ENCODE measurements at regions not wholly inside any gene's neighbourhood (a gene's known extent, or its start where the extent isn't known, plus 50 kb on each side); places are given as distances from the start of the nearest gene placed in this dataset.

DNA sequence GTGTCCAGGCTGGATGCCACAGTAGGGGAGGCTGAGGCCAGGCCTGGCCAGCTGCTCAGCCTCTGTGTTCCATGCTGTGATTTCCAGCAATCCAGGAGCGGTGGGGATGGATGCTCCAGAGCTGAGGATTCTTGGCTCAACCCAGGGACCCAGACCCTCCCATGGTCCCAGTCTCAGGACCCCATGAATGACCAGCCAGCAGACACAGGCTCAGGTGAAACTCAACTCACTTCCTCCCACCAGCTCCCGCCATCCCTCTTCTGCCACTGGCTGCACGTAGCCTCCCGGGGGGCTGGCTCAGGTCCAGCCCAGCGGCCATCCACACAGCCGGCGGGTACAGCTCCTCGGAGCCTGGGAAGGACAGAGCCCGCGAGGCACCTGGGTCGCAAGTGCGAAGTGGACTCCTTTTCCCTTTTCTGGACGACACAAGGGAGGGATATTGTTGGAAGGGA is 54.5 kb upstream of the DACT2 start:
- TF ChIP-seq POLR2A (IDR thresholded peaks at IDR 0.05; ENCODE audit: low read depth, low read length) (no peak), POU2F2 (IDR thresholded peaks at IDR 0.05; ENCODE audit: low read depth, low read length) (no peak), POLR2AphosphoS5 (IDR thresholded peaks at IDR 0.05; ENCODE audit: low read depth, low read length) (no peak), TAF1 (IDR thresholded peaks at IDR 0.05; ENCODE audit: low read depth, low read length) (no peak)
